K562 (cell line): ENCODE measurements at regions not wholly inside any gene's neighbourhood (a gene's known extent, or its start where the extent isn't known, plus 50 kb on each side); places are given as distances from the start of the nearest gene placed in this dataset.

Experiments used
- KAT8 ChIP-seq: fragments of 450-650 bp; IDR thresholded peaks from 2 replicates; pipeline ENCODE4 v1.6.1; 2016; ENCODE audit warnings: low read depth, mild to moderate bottlenecking
- PYGO2 ChIP-seq: fragments of 450-650 bp; IDR thresholded peaks from 2 replicates; pipeline ENCODE4 v1.6.1; 2016; ENCODE audit warnings: mild to moderate bottlenecking, missing genetic modification characterization, moderate library complexity, missing compliant biosample characterization
- ZNF717 ChIP-seq: fragments of 250-450 bp; sonication (Bioruptor Pico); IDR thresholded peaks from 2 replicates; pipeline ENCODE4 v1.5.0; 2021
- TF ChIP-seq, protein P1 (sequence below), 3 experiments: IDR thresholded peaks in 2 of 3; conservative IDR thresholded peaks in 1 of 3; 2 replicates each; pipeline ENCODE4 v1.5.1; 2011 to 2012; ENCODE audit warnings: low read length in 3 of 3, mild to moderate bottlenecking in 3 of 3, control low read depth in 2 of 3, improper control_type of control experiment in 1 of 3, inconsistent platforms in 1 of 3, low read depth in 1 of 3, mixed read lengths in 1 of 3, moderate library complexity in 1 of 3; ENCODE audit not compliant: insufficient read depth in 2 of 3

- TF ChIP-seq, protein P1, sequence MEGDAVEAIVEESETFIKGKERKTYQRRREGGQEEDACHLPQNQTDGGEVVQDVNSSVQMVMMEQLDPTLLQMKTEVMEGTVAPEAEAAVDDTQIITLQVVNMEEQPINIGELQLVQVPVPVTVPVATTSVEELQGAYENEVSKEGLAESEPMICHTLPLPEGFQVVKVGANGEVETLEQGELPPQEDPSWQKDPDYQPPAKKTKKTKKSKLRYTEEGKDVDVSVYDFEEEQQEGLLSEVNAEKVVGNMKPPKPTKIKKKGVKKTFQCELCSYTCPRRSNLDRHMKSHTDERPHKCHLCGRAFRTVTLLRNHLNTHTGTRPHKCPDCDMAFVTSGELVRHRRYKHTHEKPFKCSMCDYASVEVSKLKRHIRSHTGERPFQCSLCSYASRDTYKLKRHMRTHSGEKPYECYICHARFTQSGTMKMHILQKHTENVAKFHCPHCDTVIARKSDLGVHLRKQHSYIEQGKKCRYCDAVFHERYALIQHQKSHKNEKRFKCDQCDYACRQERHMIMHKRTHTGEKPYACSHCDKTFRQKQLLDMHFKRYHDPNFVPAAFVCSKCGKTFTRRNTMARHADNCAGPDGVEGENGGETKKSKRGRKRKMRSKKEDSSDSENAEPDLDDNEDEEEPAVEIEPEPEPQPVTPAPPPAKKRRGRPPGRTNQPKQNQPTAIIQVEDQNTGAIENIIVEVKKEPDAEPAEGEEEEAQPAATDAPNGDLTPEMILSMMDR (IDR thresholded peaks at IDR 0.05 in 2 of 3, conservative IDR thresholded peaks at IDR 0.05 in 1 of 3; ENCODE audit: insufficient read depth in 2 of 3, low read depth in 1 of 3, low read length in 3 of 3): no peak
- no peak for TF ChIP-seq ZNF717 (CRISPR knock-in tag)
- TF ChIP-seq KAT8: no peak
- no peak for TF ChIP-seq PYGO2 (tag)
These were observed 667.6 kb upstream of the ACVR2A start for GRCh38 chr2:147177071-147177857.
